Fibroblast of the conjunctiva (primary cell): ENCODE measurements at regions not wholly inside any gene's neighbourhood (a gene's known extent, or its start where the extent isn't known, plus 50 kb on each side); places are given as distances from the start of the nearest gene placed in this dataset.
A peak's percentile ranks its signal among the peaks of the same experiment; 100 is the strongest.
"Not testable (repeated sequence)": the region's sequence is repeated elsewhere in the genome, so short reads cannot be mapped to it uniquely, and the experiment has no call there.

Experiments
- DNase-seq: peaks from one replicate; pipeline ENCODE4 v3.0.0-alpha.2; 2010; ENCODE audit warnings: low read depth

DNA sequence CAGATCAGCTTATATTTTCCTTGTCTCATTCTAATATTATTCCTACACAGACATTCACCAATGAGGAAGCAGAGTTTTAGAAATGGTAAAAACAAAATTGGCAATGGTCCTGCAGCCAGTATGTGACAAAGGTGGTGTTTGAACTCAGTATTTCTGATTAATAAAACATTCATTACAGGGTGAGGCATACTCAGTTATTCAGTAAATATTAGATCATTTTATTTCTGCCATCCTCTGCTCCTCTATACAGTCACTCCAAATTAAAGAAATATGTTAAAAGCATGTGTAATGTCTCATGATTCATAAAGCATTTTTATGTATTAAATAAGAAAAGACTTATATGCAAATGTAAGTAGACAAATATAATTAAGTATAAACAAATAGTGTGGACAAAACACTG, 684.6 kb upstream of the ACO1 start:
- no peak for DNase-seq

DNA sequence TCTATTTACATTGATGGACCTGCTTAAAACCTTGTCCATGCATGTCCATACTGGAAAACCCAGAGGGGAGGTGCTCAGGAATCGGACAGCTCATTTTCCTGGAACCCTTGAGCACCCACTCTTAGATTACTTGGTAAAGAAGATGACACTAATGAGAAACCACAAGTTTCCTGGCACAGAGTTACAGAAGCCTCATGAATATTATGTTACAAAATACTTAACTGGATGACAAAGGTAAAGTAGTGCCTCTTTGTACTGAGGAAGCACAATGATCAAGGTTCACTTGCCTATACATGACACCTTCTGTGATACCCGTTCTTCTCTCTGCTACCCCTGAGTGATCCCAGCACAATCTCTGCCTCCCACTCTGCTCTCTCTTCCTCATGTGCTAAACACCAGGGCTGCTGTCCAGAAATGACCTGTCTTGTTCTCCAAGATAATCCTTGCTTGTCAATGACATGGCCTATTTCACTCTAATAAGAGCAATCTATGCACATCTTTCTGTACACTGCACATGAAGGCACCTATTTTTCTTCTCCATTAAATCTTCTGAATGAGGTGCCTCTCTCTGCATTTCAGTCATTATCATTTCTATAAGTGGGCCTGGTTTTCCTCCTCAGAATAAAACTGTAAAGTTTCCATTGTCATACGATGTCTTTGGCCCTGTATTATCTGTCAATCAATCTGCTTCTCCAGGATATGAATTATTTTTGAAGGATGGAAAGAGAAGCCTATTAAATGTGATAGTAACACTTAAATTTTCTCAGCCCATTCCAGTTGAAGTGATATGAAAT, 684.0 kb upstream of the ACO1 start:
- DNase-seq = no peak

DNA sequence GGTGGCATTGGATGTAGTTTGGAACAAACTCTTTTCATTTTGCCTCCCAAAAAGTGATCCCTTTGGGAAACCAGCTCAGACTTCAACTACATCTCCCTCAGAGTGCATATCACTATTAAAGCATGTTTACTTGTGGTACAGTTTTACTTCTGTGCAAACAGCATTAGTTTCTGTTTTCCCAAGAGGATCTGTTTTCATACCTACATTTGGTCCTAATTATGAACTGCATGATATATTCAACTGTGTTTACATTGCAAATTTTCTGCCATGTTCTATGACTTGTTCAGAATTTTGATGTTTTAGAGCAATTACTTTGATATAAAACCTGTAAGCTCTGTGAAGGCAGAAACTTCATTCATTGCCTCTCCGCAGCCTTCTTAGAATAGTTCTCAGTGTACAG, 681.5 kb upstream of the ACO1 start:
- DNase-seq = peak; percentile 6

DNA sequence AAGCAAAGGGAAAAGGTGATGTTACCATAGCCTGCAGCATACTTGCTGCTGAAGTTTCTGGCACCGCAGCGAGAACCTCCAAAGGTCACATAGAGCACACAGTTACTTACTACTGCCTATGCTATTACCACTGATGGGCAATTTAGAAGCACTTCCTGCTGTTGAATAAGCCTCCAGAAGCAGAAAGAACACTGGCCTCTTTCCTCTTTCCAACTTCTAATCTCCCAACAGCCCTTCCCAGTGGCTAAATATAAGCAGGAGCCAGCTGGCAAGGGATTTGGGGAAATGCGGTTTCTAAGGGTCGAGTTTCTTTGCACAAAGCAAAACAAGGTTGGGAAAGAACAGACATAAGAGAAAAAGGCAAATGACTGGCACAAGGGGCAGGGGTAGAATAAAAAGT, 669.2 kb upstream of the ACO1 start:
- no peak for DNase-seq

DNA sequence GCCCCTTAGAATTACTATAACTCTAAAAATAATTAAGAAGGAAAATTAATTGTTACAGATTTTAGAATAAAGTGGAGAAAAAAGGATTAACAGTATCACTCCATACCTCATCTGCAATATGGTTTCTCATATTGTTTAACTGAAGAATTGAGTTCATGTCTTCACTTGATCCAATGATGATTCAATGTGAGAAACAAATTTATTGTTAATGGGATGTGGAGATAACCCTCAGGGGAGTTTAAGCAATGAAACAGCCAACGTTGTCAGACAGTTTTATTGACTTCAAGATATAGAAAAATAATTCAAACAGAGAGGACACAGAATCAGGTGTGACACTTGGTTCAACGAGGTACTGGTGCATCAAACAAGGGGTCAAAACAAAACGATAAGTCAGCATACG, 665.2 kb upstream of the ACO1 start:
- no peak for DNase-seq

DNA sequence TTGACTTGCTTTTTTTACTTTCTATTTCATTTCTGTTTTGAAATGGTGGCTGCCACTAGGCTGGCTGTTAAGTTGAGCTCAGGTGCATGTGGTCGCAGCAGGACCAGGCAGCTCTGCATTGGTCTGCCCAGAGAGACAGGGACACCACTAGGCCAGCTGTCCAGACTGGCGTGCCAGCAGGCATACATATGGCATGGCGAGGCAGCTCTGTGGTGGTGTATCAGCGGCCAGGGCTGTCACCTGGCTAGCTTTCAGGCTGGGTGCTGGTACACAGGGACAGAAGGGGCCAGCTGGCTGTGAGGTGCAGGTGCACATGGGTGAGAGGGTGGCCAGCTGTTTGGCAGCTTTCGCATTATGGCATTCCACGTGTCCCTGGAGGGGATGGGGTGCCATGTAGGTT, 654.0 kb upstream of the ACO1 start:
- no peak for DNase-seq

DNA sequence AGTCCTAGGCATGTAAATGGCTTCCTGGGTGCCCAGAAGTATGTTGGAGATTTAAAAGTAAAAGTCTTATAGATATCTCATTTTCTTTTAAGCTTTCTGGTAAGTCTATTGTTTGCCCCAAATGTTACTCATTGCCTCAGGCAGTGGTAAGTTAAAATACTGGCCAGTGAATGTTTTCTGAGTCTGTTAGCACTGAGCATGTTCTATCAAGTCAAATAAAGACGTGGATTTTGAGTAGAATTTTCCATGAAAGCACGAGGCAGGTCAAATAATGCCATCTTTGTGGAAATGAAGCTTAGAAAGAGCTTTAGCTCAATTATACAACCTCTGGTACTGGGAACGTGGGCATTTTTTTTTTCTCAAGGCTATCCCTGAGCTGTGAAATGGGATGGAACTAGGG, 651.3 kb upstream of the ACO1 start:
- no peak for DNase-seq

DNA sequence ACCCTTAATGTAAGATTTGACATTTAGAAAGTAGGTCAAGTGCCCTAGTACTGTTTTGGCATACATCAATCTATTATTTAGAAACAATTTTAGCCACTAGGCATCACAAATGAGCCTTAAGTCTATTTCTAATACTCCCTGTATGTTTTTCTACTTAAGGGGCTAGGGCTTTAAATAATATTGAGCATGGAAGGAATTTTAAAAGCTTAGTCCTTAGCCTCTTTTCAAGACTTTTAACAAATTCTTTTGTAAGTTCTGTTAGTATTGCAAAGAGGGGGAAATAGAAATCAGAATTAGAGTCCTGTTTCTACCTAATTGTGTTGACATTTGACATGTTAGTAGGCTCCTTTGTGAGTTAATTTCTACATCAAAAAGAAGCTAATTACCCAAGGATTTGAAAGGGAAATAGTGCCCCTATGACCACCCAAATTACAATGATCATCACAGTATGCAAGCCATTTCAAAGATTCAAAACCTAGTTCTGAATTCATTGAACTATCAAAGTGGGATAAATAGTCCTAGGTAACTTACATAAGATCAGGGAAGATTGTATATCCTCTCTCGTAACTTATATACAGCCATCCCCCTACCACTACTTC, 647.8 kb upstream of the ACO1 start:
- no peak for DNase-seq

DNA sequence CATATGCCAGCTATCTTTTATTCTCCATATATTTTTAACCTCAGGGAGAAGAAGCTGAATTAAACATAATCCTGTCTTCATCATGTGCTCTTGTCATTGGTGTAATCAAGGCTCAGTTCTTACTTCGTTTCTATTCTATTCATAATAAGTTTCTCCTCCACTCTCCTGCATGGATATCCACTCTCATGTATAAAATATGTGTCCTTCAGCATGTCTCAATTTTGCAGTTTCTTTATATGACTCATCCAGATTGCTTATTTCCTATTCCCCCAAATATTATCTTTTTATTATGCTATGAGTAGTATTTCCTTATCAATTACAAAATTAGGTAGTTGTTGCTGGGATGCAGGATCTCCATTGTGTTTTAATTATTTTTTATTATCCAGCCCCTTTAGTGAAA, 643.7 kb upstream of the ACO1 start:
- no peak for DNase-seq

DNA sequence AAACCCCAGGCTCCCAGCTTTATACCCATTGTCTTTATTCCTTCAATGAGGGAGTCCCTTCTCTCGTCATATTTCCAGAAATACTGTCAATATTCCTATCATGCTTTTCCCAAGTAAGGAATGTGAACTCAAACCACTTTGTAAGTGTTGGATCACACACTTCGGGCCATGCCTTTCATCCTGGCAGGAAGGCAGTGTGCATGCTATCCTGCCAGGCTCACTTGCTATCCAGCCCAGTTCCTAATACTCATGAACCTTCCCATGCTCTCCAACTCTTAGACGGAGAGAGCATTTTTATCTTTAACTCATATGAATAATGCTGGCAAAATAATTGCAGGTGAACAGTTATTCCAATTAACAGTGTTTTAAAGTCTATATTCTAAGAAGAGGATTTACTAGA, 639.9 kb upstream of the ACO1 start:
- no peak for DNase-seq

DNA sequence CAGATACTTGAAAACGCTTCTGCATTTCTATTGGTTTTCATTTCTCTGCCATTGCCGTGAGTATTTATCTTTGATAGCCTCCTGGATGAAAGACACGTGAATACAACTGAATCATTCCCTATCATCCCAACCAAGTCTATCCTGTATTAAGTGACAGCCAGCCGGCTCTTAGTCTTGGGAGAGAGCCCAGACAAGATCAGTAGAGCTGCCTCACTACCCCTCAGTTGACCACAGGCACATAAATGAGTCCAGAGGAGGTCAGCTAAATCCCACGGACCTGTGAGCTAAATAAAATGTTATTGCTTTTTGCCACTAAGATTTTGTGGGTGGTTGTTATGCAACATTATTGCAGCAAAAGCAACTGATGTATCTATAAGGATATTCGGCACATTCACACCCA, 639.0 kb upstream of the ACO1 start:
- DNase-seq = no peak

DNA sequence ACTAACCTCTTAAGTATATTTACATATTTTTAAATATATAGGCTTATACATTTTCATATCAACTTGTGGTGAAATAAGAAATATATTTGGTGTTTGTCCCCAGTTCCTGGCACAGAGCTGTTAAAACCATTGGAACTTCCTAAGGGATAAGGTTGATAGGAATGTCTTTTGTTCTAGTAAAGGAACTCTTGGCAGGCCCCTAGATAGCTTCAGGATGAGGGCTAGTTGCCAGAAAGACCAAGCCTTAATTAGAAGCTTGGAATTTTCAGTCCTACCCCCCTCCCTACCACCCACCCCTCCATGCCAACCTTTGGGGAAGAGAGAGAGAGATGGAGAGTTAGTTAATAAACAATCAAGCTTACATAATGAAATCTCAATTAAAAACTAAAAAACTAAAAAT, 638.6 kb upstream of the ACO1 start:
- no peak for DNase-seq

DNA sequence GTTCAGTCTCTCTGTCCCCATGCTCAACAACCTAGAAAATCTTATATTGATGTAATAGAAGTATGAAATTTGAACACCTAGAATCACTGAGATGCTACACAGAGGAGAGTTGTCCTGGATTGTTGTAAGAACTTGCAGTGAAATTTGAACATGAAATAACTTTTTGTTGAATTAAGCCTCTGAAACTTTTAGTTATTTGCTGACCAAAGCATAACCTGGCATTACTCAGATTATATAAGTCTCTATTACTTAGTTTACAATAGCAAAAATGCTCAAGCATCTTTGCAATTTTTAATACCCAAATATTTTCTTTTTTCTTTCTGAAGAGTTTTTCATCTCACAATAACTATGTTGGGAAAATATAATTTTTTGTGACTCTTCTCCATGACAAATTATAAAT, 630.7 kb upstream of the ACO1 start:
- DNase-seq = no peak

DNA sequence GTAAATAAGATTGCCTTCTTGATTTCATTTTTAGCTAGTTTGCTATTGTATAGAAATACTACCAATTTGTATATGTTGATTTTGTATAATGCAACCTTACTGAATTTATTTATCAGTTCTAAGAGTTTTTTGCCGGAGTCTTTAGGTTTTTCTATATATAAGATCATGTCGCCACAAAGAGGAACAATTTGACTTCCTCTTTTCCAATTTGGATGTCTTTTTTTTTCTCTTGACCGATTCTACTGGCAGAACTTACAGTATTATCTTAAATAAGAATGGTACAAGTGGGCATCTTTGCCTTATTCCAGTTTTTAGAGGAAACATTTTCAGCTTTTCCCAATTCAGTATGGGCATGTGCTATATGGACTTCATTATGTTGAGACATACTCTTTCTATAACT, 624.7 kb upstream of the ACO1 start:
- no peak for DNase-seq

DNA sequence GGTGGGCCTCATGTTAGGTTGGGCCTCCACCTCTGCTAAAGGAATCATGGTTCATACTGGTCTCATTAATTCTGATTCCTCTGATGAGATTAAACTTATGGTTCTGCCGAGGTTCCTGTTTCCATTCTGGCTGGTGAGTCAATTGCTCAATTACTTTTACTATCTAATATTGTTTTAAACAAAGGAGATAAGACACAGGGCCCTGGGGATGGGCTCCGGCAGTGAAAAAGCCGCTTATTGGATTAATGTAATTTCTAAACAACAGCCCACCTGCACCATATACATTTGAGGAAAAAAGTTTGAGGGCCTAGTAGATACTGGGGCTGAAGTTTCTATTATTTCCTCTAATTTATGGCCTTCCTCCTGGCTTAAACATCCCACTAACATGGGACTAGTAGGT, 610.4 kb upstream of the ACO1 start:
- not testable (repeated sequence) for DNase-seq

DNA sequence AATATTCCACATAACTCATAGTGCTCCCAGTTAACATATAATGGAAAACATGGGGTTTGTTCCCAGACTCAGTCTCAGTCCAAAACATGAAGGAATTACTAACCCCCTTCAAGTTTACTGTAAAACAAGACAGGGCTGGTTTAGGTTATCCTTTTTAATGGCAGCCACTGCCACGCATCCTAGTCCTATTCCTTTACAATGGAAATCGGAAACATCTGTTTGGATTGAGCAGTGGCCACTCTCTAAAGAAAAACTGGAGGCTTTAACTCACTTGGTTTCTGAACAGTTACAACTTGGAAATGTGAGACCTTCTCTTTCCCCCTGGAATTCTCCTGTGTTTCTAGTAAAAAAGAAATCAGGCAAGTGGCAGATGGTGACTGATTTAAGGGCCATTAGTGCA, 609.9 kb upstream of the ACO1 start:
- no peak for DNase-seq

DNA sequence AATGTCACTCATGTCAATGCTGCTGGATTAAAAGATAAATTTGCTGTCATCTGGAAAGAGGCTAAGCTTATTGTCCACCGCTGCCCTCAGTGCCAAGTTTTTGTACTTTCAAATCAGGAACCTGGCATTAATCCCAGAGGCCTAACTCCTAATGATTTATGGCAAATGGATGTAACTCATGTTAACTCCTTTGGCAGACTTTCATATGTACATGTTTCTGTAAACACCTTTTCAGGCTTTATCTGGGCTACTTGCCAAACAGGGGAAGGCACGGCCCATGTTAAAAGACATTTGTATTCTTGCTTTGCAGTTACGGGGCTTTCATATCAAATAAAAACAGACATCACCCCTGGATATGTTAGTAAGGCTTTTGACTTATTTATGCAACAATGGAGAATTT, 608.0 kb upstream of the ACO1 start:
- DNase-seq = no peak

DNA sequence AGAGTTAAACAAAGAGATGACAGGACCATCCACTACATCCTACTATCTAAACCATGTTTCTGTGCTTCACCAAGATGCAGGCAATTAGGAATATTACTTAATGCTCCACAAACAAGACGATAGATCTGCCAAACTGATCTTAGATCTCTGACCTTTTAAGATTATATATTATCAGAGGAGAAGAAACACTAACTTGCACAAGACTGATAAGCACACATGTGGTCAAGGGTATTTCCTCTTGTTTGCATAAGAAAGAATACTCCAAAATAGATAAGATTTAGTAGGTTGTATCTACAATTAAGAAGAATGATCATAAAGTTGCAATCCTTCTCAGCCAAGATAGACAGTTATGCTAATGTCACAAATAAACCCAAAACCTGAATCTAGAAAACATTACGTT, 601.0 kb upstream of the ACO1 start:
- DNase-seq = no peak

DNA sequence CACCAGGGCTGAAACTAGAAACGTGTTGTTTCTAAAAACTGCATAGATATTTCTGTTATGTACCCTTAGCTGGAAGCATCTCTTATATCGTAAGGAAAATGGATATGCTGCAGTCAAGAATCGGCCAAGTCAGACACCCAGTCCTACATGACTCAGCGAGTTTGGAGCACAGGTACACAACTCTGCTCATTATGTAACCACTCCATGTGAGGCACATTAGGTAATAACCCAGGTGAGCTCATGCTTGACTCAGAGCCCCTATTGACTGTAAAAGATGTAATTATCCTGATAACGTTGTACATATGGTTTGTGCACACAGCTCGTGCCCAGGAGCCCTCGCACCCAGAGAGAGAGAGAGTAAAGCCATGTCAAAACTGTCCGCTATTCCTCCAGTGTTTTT, 593.7 kb upstream of the ACO1 start:
- DNase-seq = no peak

DNA sequence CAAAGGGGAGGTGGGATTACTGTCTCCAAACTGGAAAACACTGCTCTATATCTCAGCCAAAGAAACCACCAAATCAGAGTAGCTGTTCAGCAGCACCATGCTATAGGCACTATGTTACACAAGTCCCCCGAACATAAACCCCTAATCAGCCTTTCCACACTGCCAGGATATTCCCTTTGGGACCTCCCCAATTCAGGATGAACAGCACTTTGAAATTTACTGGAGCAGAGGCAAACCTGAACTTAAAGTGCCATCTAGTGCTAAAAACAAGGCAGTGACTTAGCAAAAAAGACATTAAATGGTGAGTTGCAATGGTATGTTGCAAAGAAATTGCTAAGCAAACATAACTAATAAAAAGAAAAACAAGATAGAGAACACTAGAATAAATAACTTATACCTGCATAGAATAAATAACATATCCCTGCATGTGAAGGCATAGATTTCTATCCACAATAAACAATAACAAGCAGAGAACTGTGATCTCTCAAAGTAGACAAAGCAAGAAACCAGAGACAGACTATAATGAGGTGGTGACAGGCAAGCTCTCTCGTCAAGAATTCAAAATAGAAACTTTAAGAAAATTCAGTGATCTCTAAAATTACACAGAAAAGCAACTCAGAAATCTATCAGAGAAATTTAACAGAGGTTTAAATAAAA, 584.4 kb upstream of the ACO1 start:
- DNase-seq = peak; percentile 29

DNA sequence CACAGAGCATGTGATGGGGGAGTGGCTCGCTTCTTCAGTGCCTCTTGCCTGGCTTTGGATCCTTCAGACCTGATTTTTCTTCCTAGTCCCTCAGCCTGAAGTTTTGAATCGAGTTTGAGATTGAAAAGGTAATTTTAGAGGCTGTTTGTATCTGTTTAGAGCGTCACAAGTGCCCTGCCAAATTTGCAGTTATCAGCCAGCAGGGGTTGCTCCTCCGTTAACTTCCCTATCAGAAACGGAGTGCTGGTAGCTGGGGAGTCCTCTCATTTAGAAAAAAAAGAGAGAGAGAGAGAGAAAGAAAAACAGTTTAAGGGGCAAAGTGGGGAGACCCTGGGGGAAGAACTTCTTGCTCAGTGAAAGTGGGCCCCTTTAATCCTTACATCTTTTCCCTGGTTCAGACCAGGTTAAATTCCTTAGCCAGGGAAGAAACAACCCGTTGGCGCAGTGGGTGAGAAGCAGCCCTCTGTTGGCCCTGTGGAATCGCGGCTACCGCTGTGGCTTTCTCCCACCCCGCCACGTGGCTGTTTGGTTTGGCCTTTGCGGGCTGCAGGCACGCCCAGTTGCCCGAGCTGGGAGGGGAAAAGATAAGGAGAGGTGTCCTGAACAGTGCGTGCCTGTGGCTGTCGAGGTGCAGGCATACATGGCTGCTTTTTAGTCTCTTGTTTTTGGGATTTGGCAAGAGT, 576.7 kb upstream of the ACO1 start:
- DNase-seq = no peak

DNA sequence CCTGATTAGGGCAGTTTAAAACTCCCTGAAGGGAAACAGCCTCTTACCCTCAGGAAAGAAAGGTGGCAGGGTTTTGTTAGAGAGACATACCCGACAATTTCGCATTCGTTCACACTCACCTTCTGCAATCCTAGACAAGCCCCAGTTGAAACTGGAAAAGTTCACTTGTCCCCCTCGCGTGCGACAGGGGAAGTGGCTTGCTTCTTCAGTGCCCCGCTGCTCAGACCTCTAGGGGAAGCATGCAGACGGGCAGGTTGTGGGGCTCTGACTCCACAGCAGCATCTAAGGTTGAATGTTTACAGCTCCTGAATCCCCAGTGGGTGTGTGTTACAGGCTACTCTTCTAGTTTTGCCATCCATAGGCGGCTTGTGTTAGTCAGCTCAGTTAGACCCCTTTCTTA, 575.7 kb upstream of the ACO1 start:
- no peak for DNase-seq

DNA sequence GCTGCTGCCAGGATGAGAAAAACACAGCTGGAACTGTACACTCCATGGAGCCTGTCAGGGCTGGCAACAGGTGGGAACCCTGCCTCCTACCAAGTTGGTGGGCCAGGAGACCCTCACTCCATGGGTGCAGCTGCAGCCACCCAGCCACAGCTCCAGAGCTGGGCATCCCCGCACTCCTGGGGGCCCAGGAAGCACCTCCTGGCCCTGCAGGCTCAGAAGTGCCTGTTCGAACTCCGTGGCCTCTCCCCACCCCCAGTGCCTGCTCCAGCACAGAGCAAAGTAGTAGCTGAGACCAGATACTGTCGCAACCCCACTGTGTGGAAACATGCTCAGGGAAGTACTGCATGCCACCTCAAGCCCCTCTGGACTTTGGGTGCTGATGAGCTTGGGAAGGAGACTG, 564.0 kb upstream of the ACO1 start:
- DNase-seq = no peak
